C4-2B (cell line): ENCODE measurements at regions not wholly inside any gene's neighbourhood (a gene's known extent, or its start where the extent isn't known, plus 50 kb on each side); places are given as distances from the start of the nearest gene placed in this dataset.

Experiments
- H3K27ac ChIP-seq: fragments of 450-650 bp; 2 replicates; pipeline ENCODE4 v1.5.1; 2017
- ZFX ChIP-seq: fragments of 450-650 bp; IDR thresholded peaks from 2 replicates; pipeline ENCODE4 v1.6.1; 2017
- TF ChIP-seq, protein P1 (sequence below): fragments of 450-650 bp; conservative IDR thresholded peaks from 2 replicates; pipeline ENCODE4 v1.5.1; 2017; ENCODE audit warnings: mild to moderate bottlenecking

DNA sequence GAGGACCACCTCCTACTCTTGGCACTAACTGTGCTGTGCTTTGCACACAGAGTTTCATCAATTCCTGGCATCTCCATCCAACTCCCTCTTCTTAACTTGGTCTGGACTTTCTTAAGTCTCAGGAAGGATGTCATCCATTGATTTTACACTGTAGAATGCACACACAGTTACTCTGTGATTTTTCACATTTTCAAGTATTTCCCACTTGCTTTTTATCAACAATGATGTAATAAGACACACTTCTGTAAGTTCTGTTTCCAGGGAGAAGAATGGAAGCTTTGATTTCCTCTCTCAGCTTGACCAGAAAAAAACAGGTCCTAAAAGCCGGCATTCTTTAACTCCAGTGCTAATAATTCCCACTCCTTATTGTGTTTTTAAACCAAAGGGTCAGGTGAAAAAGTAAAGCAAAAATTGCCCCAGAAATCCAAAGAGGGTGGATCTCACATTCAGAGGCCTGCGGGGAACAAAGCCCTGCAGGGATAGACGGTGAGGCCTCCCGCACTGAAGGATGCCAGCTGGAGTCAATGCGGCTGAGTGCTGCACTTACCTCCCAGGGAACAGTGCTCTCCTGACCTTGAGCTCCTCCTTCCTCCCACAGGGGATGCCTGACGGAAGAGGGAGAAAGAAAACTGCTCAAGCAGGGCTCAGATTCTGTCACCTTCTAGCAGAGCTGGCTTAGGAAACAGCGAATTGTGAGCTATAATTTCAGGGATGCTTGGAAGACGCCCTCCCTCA, 83.1 kb downstream of the PDCL3 start:
- H3K27ac ChIP-seq = no peak overlapping the region
- TF ChIP-seq, protein P1, sequence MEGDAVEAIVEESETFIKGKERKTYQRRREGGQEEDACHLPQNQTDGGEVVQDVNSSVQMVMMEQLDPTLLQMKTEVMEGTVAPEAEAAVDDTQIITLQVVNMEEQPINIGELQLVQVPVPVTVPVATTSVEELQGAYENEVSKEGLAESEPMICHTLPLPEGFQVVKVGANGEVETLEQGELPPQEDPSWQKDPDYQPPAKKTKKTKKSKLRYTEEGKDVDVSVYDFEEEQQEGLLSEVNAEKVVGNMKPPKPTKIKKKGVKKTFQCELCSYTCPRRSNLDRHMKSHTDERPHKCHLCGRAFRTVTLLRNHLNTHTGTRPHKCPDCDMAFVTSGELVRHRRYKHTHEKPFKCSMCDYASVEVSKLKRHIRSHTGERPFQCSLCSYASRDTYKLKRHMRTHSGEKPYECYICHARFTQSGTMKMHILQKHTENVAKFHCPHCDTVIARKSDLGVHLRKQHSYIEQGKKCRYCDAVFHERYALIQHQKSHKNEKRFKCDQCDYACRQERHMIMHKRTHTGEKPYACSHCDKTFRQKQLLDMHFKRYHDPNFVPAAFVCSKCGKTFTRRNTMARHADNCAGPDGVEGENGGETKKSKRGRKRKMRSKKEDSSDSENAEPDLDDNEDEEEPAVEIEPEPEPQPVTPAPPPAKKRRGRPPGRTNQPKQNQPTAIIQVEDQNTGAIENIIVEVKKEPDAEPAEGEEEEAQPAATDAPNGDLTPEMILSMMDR = no peak
- no peak for TF ChIP-seq ZFX

DNA sequence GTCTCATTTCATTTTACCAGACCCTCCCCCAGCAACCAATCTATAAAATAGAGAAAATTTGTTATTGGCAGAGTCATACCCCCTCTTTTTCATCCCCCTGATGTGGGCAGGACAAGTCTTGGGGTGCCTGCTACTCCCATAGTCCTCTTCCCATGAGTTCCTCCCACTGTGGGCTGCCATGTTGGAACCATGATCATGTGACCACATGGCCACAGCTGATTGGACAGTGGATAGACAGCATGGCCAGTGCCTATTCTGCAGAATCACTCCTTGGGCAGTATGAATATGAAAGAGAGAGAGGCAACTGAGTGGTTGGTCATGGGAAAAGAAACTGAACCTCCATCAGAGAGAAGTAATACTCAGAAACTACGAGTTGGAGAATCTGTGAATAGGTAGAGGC, 84.9 kb downstream of the PDCL3 start:
- TF ChIP-seq ZFX = no peak
- TF ChIP-seq, protein P1 = no peak
- no peak overlapping the region for H3K27ac ChIP-seq

DNA sequence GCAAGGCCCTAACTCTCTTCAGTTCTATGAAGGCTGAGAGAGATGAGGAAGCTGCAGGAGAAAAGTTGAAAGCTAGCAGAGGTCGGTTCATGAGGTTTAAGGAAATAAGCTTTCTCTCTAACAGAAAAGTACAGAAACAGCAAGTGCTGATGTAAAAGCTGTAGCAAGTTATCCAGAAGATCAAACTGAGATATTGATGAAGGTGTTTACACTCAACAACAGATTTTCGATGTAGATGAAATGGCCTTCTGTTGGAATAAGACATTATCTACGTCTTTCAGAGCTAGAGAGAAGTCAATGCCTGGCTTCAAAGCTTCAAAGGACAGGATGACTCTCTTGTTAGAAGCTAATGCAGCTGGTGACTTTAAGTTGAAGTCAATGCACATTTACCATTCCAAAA, 87.4 kb downstream of the PDCL3 start:
- TF ChIP-seq, protein P1 = no peak
- no peak for TF ChIP-seq ZFX
- no peak overlapping the region for H3K27ac ChIP-seq

DNA sequence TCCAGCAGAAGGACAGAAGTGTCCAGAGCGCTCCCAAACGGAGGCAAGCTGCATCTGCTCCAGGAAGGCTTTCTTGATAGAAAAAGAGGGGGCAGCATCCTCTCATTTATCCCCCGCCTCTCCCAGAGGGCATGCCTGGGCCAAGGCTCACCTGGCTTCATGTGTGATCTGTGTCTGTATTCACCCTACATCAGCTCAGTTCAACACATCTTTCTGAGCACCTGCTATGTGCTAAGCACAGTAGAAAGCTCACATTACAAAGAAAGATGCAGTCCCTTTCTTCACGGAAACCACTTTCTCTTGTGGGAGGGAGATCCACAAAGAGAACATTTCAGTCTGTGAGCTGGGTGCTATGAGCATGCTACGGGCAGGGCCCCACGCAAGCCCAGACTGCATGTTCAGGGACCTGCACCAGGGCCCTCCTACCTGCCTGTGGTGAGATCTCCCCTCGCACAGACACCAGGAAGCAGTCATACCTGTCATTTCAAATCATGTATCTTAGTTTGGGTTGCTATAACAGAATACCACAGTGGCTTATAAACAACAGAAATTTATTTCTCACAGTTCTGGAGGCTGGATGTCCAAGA, 90.7 kb downstream of the PDCL3 start:
- no peak overlapping the region for H3K27ac ChIP-seq
- no peak for TF ChIP-seq ZFX
- TF ChIP-seq, protein P1 = no peak

DNA sequence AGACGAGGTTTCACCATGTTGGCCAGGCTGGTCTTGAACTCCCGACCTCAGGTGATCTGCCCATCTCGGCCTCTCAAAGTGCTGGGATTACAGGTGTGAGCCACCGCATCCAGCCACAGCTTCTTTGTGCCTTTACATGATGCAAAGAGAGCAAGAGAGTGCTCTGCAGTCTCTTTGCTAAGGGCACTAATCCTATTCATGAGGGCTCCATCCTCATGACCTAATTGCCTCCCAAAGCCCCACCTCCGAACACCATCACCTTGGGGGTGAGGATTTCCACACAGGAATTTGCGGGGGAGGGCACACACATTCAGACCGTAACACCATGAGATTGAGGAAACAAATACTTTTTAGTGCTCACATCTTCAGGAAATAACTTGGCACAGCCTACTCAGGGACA, 91.8 kb downstream of the PDCL3 start:
- H3K27ac ChIP-seq = no peak overlapping the region
- TF ChIP-seq, protein P1 = no peak
- no peak for TF ChIP-seq ZFX

DNA sequence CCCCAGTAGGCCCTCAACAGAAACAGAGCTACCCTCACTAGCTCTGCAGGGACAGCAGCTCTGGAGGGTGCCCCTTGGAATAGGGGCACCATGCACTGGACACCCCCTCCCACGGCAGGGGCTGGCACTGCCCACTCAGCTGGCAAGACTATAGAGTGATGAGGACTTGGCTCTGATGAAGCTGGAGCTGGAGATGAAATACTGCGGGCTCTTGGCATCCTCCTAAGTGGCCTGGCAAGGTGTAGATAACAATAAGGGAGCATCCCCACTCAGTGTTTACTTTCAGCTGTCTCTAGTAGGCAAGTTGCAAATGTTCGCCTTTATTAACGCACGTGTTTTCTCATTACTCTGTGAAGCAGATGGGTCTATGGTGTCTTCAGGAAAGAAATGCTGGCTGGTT, 92.7 kb downstream of the PDCL3 start:
- H3K27ac ChIP-seq = no peak overlapping the region
- TF ChIP-seq ZFX = no peak
- TF ChIP-seq, protein P1 = no peak

DNA sequence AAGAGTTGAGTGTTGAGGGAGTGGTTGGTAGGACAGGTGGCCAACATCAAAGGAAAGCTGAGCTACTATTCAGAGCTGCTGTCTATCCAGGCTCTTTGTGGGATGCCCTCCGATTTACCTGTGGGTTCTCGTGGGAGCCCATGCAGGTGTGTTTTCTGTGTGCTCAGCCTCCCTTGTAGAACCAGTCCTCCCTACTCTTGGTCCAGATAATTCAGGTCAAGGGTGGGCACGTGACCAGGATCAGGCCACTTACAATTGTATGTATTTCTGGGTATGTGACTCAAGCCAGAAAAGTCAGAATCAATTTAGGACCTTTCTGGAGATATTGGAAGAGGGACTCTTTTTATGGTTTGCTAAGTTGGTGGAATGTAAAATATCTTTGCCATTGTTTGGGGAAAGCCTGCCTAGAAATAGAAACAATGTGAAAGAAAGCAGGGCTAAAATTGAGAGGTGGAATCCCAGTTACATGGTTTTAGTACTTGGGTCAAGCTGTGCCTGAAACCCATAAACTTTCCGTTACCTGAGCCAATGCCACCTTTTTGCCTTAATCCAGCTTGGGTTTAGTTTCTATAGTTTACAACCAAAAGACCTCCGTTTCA, 93.2 kb downstream of the PDCL3 start:
- TF ChIP-seq ZFX = no peak
- TF ChIP-seq, protein P1 = no peak
- H3K27ac ChIP-seq = no peak overlapping the region
